HEK293T (cell line): ENCODE measurements at regions not wholly inside any gene's neighbourhood (a gene's known extent, or its start where the extent isn't known, plus 50 kb on each side); places are given as distances from the start of the nearest gene placed in this dataset.

Source experiments
- ARNT ChIP-seq: fragments of 450-650 bp; IDR thresholded peaks from 2 replicates; pipeline ENCODE4 v1.6.1; 2017; ENCODE audit warnings: mild to moderate bottlenecking
- BHLHE40 ChIP-seq: fragments of 450-650 bp; IDR thresholded peaks from 2 replicates; pipeline ENCODE4 v1.6.1; 2016; ENCODE audit warnings: mild to moderate bottlenecking, moderate library complexity, borderline replicate concordance
- CTBP1 ChIP-seq: fragments of 450-650 bp; IDR thresholded peaks from 2 replicates; pipeline ENCODE4 v1.6.1; 2016; ENCODE audit warnings: borderline replicate concordance
- FOXA1 ChIP-seq: fragments of 450-650 bp; IDR thresholded peaks from 2 replicates; pipeline ENCODE4 v1.6.1; 2016; ENCODE audit warnings: mild to moderate bottlenecking
- FOXK2 ChIP-seq: fragments of 450-650 bp; IDR thresholded peaks from 2 replicates; pipeline ENCODE4 v1.6.1; 2016; ENCODE audit warnings: mild to moderate bottlenecking
- FOXM1 ChIP-seq: fragments of 450-650 bp; IDR thresholded peaks from 2 replicates; pipeline ENCODE4 v1.6.1; 2017; ENCODE audit warnings: mild to moderate bottlenecking, borderline replicate concordance
- HDGF ChIP-seq: fragments of 450-650 bp; IDR thresholded peaks from 2 replicates; pipeline ENCODE4 v1.6.1; 2017; ENCODE audit warnings: antibody characterized with exemption, borderline replicate concordance
- L3MBTL2 ChIP-seq: fragments of 450-650 bp; conservative IDR thresholded peaks from 2 replicates; pipeline ENCODE4 v1.6.1; 2016; ENCODE audit warnings: mild to moderate bottlenecking
- PKNOX1 ChIP-seq: fragments of 450-650 bp; IDR thresholded peaks from 2 replicates; pipeline ENCODE4 v1.6.1; 2016
- SP1 ChIP-seq: fragments of 450-650 bp; IDR thresholded peaks from 2 replicates; pipeline ENCODE4 v1.6.1; 2017
- SUZ12 ChIP-seq: fragments of 450-650 bp; IDR thresholded peaks from 2 replicates; pipeline ENCODE4 v1.6.1; 2016; ENCODE audit warnings: mild to moderate bottlenecking
- ZNF384 ChIP-seq: fragments of 450-650 bp; IDR thresholded peaks from 2 replicates; pipeline ENCODE4 v1.6.1; 2016

GRCh38 chr1:40921981-40922677 is 57.4 kb upstream of the CTPS1 start:
- TF ChIP-seq FOXK2 (no peak), L3MBTL2 (no peak), FOXM1 (no peak), ARNT (no peak), ZNF384 (no peak), SP1 (no peak), BHLHE40 (no peak), HDGF (no peak), CTBP1 (no peak), SUZ12 (no peak), FOXA1 (no peak), PKNOX1 (no peak)
